Peyer's patch (tissue), 4 donors: ENCODE measurements at regions not wholly inside any gene's neighbourhood (a gene's known extent, or its start where the extent isn't known, plus 50 kb on each side); places are given as distances from the start of the nearest gene placed in this dataset.

Experiments used
- DNase-seq, 3 donors: peaks; one replicate each; pipeline ENCODE4 v3.0.0-alpha.2; 2017 to 2019
- H3K27ac ChIP-seq, 4 donors: fragments of 200-600 bp; sonication (generic); one replicate each; pipeline ENCODE4 v1.5.1; 2016 to 2019
- H3K27me3 ChIP-seq, 2 donors: fragments of 200-600 bp; sonication (generic); one replicate each; pipeline ENCODE4 v1.5.1; 2019
- H3K36me3 ChIP-seq, 3 donors: fragments of 200-600 bp; sonication (generic); one replicate each; pipeline ENCODE4 v1.5.1; 2016 to 2019
- H3K4me1 ChIP-seq, 4 donors: fragments of 200-600 bp; sonication (generic); one replicate each; pipeline ENCODE4 v1.5.1; 2016 to 2019
- H3K4me3 ChIP-seq, 4 donors: fragments of 200-600 bp; sonication (generic); 1 replicate in 3 of 4; 2 replicates in 1 of 4; pipeline ENCODE4 v1.5.1; 2016 to 2019; ENCODE audit warnings: mild to moderate bottlenecking in 1 of 4
- H3K9me3 ChIP-seq, 4 donors: fragments of 200-600 bp; sonication (generic); one replicate each; pipeline ENCODE4 v1.5.1; 2016 to 2019; ENCODE audit warnings: mild to moderate bottlenecking in 1 of 4
- CTCF ChIP-seq, 6 experiments: fragments of 450-650 bp in 4 of 6; fragments of 200-600 bp in 2 of 6; sonication (generic) in 1 of 6; IDR thresholded peaks; one replicate each; pipeline ENCODE4 v1.5.1; 2017 to 2019; ENCODE audit warnings: antibody characterized with exemption in 6 of 6, mild to moderate bottlenecking in 3 of 6, moderate library complexity in 1 of 6
- POLR2A ChIP-seq, 2 donors: fragments of 450-650 bp; IDR thresholded peaks; one replicate each; pipeline ENCODE4 v1.5.1; 2017; ENCODE audit warnings: antibody characterized with exemption in 2 of 2, mild to moderate bottlenecking in 2 of 2, moderate library complexity in 2 of 2

- Histone ChIP-seq H3K4me3 (no peak overlapping the region), H3K9me3 (no peaks in the 10 kb centered on the region), H3K36me3 (no peaks in the 10 kb centered on the region), H3K4me1 (no peaks in the 10 kb centered on the region), H3K27ac (no peak overlapping the region), H3K27me3 (no peaks in the 10 kb centered on the region)
- DNase-seq, result no peak
- TF ChIP-seq POLR2A (IDR thresholded peaks at IDR 0.05), result no peak
- TF ChIP-seq CTCF (IDR thresholded peaks at IDR 0.05), result no peak
These were observed 399.9 kb downstream of the ELAVL2 start for GRCh38 chr9:23426144-23426543.

GRCh38 chr9:23431459-23431858 lies 394.6 kb downstream of the ELAVL2 start:
- no peak for DNase-seq
- no peak for TF ChIP-seq CTCF (IDR thresholded peaks at IDR 0.05)
- no peak for TF ChIP-seq POLR2A (IDR thresholded peaks at IDR 0.05)
- H3K4me3 ChIP-seq, result no peak overlapping the region
- H3K27ac ChIP-seq, result no peak overlapping the region
- no peaks in the 10 kb centered on the region for H3K36me3 ChIP-seq
- H3K4me1 ChIP-seq, result no peaks in the 10 kb centered on the region
- no peaks in the 10 kb centered on the region for H3K9me3 ChIP-seq
- no peaks in the 10 kb centered on the region for H3K27me3 ChIP-seq

- H3K4me3 ChIP-seq, result no peak overlapping the region
These were observed 391.4 kb downstream of the ELAVL2 start for GRCh38 chr9:23434654-23435053.

GRCh38 chr9:23438299-23438907 lies 387.6 kb downstream of the ELAVL2 start:
- no peak overlapping the region for H3K27ac ChIP-seq

More at GRCh38 chr9:23434654-23435053, 391.4 kb downstream of the ELAVL2 start:
- Histone ChIP-seq H3K9me3 (no peaks in the 10 kb centered on the region), H3K27me3 (no peaks in the 10 kb centered on the region), H3K36me3 (no peaks in the 10 kb centered on the region), H3K4me1 (no peaks in the 10 kb centered on the region), H3K27ac (no peak overlapping the region)
- DNase-seq, result no peak
- TF ChIP-seq CTCF (IDR thresholded peaks at IDR 0.05) (no peak), POLR2A (IDR thresholded peaks at IDR 0.05) (no peak)

GRCh38 chr9:23441275-23441674 lies 384.8 kb downstream of the ELAVL2 start:
- Histone ChIP-seq H3K27me3 (no peaks in the 10 kb centered on the region), H3K4me1 (no peaks in the 10 kb centered on the region), H3K27ac (no peak overlapping the region), H3K4me3 (no peak overlapping the region), H3K9me3 (no peaks in the 10 kb centered on the region), H3K36me3 (no peaks in the 10 kb centered on the region)
- TF ChIP-seq CTCF (IDR thresholded peaks at IDR 0.05), result no peak
- TF ChIP-seq POLR2A (IDR thresholded peaks at IDR 0.05), result no peak
- DNase-seq, result no peak

More at GRCh38 chr9:23438299-23438907, 387.6 kb downstream of the ELAVL2 start:
- no peak for DNase-seq
- H3K36me3 ChIP-seq, result no peaks in the 10 kb centered on the region
- H3K4me1 ChIP-seq, result no peaks in the 10 kb centered on the region
- H3K4me3 ChIP-seq, result no peak overlapping the region
- H3K9me3 ChIP-seq, result no peaks in the 10 kb centered on the region
- no peak for TF ChIP-seq CTCF (IDR thresholded peaks at IDR 0.05)
- no peak for TF ChIP-seq POLR2A (IDR thresholded peaks at IDR 0.05)
- no peaks in the 10 kb centered on the region for H3K27me3 ChIP-seq

- no peak for DNase-seq
- no peaks in the 10 kb centered on the region for H3K4me1 ChIP-seq
These were observed 381.4 kb downstream of the ELAVL2 start for GRCh38 chr9:23444658-23445057.

More at GRCh38 chr9:23444658-23445057, 381.4 kb downstream of the ELAVL2 start:
- no peak overlapping the region for H3K4me3 ChIP-seq
- TF ChIP-seq POLR2A (IDR thresholded peaks at IDR 0.05), result no peak
- no peak for TF ChIP-seq CTCF (IDR thresholded peaks at IDR 0.05)
- no peaks in the 10 kb centered on the region for H3K36me3 ChIP-seq
- no peaks in the 10 kb centered on the region for H3K27me3 ChIP-seq
- no peak overlapping the region for H3K27ac ChIP-seq
- no peaks in the 10 kb centered on the region for H3K9me3 ChIP-seq
